ENCODE measurements at regions not wholly inside any gene's neighbourhood (a gene's known extent, or its start where the extent isn't known, plus 50 kb on each side); places are given as distances from the start of the nearest gene placed in this dataset.

DNA sequence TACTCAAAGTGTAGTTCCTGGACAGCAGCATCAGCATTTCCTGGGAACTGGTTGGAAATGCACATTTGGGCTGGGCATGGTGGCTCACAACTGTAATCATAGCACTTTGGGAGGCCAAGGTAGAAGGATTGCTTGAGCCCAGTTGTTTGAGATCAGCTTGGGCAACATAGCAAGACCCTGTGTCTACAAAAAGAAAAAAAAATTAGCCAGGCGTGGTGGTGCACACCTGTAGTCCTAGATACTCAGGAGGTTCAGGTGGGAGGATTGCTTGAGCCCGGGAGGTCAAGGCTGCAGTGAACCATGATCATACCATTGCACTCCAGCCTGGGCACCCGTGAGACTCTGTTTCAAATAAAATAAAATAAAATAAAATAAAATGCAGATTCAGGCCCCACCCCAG is 156.2 kb downstream of the CDC5L start:
- H3K4me3 ChIP-seq (ENCODE audit: low read depth, low read length): no peak overlapping the region
- in situ Hi-C loops (cut with HindIII; ENCODE audit: low pct_ligation_motif_present, low sequenced_read_pairs): no loop called here
- TF ChIP-seq, protein P1, sequence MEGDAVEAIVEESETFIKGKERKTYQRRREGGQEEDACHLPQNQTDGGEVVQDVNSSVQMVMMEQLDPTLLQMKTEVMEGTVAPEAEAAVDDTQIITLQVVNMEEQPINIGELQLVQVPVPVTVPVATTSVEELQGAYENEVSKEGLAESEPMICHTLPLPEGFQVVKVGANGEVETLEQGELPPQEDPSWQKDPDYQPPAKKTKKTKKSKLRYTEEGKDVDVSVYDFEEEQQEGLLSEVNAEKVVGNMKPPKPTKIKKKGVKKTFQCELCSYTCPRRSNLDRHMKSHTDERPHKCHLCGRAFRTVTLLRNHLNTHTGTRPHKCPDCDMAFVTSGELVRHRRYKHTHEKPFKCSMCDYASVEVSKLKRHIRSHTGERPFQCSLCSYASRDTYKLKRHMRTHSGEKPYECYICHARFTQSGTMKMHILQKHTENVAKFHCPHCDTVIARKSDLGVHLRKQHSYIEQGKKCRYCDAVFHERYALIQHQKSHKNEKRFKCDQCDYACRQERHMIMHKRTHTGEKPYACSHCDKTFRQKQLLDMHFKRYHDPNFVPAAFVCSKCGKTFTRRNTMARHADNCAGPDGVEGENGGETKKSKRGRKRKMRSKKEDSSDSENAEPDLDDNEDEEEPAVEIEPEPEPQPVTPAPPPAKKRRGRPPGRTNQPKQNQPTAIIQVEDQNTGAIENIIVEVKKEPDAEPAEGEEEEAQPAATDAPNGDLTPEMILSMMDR (IDR thresholded peaks at IDR 0.05; ENCODE audit: low read depth, low read length, missing control alignments): no peak
- H3K27ac ChIP-seq: no peak overlapping the region
- DNase-seq: no peak
- no peaks in the 10 kb centered on the region for H3K27me3 ChIP-seq (replicated peaks)
- no peaks in the 10 kb centered on the region for H3K36me3 ChIP-seq (replicated peaks)

DNA sequence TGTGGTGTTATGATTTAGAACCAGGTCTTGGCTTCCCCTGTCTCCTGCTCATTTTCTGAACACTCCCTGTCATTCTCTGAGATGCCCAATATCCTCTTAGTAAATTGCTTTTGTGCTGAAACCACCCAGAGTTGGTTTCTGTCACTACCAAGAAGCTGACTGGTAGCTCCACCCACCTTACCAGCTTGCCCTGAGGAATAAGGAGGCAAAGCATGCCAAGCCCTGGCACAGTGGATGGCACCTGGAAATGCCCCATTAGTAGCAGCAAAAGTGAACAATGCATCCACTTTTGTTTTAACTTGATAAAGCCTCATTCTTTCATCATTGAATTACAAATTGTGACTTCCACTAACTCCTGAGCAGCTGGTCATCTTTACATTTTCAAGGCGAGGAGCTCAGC is 157.7 kb downstream of the CDC5L start:
- Histone ChIP-seq H3K4me3 (ENCODE audit: low read depth, low read length) (no peak overlapping the region), H3K36me3 (replicated peaks) (no peaks in the 10 kb centered on the region), H3K27me3 (replicated peaks) (no peaks in the 10 kb centered on the region), H3K27ac (no peak overlapping the region)
- in situ Hi-C loops (cut with HindIII; ENCODE audit: low pct_ligation_motif_present, low sequenced_read_pairs): no loop called here
- TF ChIP-seq, protein P1 (IDR thresholded peaks at IDR 0.05; ENCODE audit: low read depth, low read length, missing control alignments): no peak
- DNase-seq: no peak

DNA sequence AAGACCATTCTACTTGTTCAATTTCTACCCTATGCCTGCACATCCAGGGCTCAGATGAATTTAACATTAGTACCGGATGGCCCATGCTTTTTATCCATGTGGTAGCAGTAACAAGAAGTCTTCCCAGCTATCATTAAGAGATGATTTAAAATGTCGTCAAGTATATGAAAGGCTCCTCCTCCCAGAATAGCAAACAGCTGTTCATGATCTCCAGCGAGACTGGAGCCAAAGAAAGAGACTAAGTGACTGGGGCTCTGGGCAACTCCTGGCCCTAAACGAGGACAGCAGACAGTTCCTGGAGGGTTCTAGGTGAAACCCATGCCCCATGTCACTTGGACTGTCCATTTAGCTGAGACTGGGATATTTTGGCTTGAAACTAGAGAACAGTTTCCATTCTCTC is 160.8 kb downstream of the CDC5L start:
- H3K36me3 ChIP-seq (replicated peaks): no peaks in the 10 kb centered on the region
- no peaks in the 10 kb centered on the region for H3K27me3 ChIP-seq (replicated peaks)
- no peak overlapping the region for H3K27ac ChIP-seq
- H3K4me3 ChIP-seq (ENCODE audit: low read depth, low read length): no peak overlapping the region
- in situ Hi-C loops (cut with HindIII; ENCODE audit: low pct_ligation_motif_present, low sequenced_read_pairs): no loop called here
- TF ChIP-seq, protein P1 (IDR thresholded peaks at IDR 0.05; ENCODE audit: low read depth, low read length, missing control alignments): no peak
- no peak for DNase-seq

DNA sequence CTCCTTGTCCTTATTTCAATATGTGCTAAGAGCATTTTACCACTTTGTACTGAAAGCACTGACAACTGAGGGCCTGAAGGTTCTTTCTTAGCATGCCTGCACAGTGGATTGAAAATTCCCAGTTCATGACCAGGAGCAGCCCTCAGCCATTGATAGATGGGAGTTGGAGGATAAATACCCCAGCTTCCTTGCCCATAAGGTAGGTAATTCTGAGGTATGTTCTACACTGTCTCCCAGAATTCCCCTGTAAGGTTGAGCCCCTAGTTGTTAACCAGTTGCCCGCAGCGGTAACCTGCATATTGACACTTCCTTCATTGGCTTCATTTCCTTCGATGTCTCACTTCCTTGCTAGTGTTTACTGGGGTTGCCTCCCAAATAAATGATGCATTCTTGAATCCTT is 162.0 kb downstream of the CDC5L start:
- H3K36me3 ChIP-seq (replicated peaks): no peaks in the 10 kb centered on the region
- H3K27me3 ChIP-seq (replicated peaks): no peaks in the 10 kb centered on the region
- no peak overlapping the region for H3K27ac ChIP-seq
- TF ChIP-seq, protein P1 (IDR thresholded peaks at IDR 0.05; ENCODE audit: low read depth, low read length, missing control alignments): no peak
- in situ Hi-C loops (cut with HindIII; ENCODE audit: low pct_ligation_motif_present, low sequenced_read_pairs): no loop called here
- DNase-seq: no peak
- no peak overlapping the region for H3K4me3 ChIP-seq (ENCODE audit: low read depth, low read length)

DNA sequence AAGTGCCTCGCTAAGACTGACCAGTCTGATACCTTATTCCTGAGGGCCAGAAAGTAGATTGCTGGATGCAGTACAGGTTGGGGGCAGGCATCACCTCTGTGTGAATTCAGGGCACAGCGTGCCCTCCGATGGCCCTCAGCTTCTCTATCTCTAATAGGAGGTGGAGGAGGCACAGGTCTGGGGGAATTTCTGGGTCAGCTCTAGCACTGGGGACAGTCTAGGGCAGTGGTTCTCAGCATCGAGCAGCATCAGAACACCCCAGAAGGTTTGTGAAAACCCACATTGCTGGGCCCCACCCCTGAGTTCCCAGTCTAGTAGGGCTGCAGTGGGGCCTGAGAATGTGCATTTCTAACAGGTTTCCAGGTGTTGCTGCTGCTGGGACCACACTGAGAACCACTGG is 166.7 kb downstream of the CDC5L start:
- TF ChIP-seq, protein P1 (IDR thresholded peaks at IDR 0.05; ENCODE audit: low read depth, low read length, missing control alignments): no peak
- H3K27me3 ChIP-seq (replicated peaks): no peaks in the 10 kb centered on the region
- H3K36me3 ChIP-seq (replicated peaks): no peaks in the 10 kb centered on the region
- H3K27ac ChIP-seq: no peak overlapping the region
- in situ Hi-C loops (cut with HindIII; ENCODE audit: low pct_ligation_motif_present, low sequenced_read_pairs): no loop called here
- no peak for DNase-seq
- no peak overlapping the region for H3K4me3 ChIP-seq (ENCODE audit: low read depth, low read length)

DNA sequence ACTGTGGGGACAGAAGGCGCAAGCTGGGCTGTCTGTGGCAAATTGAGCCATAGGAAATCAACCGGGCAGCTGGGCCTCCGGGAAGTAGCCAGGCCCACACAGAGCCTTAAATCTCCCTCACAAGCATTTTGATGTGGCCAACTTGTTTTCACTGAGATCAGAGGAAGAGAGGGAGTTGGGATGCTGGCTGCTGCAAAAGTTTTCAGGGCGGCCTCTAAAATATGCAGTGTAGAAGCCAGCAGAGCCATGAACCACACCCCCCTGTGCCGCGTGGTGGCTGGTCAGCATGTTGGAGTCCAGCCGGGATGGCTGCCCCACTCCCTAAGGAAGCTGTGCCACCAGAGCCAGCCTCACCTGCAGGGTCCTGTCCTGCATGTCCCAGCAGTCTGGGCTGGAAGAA is 167.4 kb downstream of the CDC5L start:
- Histone ChIP-seq H3K27me3 (replicated peaks) (no peaks in the 10 kb centered on the region), H3K27ac (no peak overlapping the region), H3K4me3 (ENCODE audit: low read depth, low read length) (no peak overlapping the region), H3K36me3 (replicated peaks) (no peaks in the 10 kb centered on the region)
- in situ Hi-C loops (cut with HindIII; ENCODE audit: low pct_ligation_motif_present, low sequenced_read_pairs): no loop called here
- TF ChIP-seq, protein P1 (IDR thresholded peaks at IDR 0.05; ENCODE audit: low read depth, low read length, missing control alignments): no peak
- no peak for DNase-seq
